ENCODE measurements at regions not wholly inside any gene's neighbourhood (a gene's known extent, or its start where the extent isn't known, plus 50 kb on each side); places are given as distances from the start of the nearest gene placed in this dataset.

DNA sequence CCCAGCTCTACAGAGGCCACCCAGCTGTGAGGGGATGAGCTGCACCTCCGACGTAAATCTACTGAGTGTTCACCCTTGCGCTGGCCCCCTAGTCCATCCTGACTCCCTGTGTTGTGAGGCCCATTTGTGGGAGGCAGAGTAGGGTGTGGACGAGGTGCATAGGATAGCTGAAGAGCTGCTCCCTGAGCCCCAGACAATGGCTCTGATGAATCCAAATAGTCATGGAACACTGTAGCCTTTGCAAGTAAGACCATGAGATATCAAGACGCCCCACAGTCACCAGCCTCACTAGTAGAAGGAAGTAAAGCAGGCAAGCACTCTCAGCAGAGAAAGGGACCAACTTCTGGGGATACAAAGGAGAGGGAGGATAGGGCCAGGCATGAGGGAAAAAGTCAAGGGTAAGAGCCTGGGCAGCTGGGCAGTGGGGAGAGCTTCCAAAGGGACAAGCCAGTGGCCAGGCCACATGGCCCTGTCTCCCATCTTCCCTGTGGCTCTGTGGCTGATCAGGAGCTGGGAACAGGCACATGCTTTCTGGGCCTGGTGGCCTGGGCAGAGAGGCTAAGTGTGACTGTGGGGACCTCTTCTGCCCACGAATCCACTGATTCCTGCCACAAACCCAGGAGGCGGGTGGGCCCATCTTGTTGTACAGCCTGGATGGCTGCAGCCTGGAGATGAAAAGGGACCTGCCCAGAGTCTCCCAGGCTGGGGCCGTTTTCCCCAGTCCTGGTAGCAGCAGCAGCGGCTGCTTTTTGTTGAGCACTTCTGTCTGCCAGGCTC lies 55.5 kb upstream of the EPS8L3 start:
- no peak overlapping the region for H3K4me3 ChIP-seq (ENCODE audit: low read depth, low read length)
- TF ChIP-seq CTCF (IDR thresholded peaks at IDR 0.05; ENCODE audit: low read depth, low read length, missing control alignments), result no peak
- no peak overlapping the region for H3K27ac ChIP-seq
- H3K27me3 ChIP-seq (replicated peaks), result no peaks in the 10 kb centered on the region
- DNase-seq, result no peak
- in situ Hi-C loops (cut with HindIII; ENCODE audit: low pct_ligation_motif_present, low sequenced_read_pairs), result no loop called here
- no peaks in the 10 kb centered on the region for H3K36me3 ChIP-seq (replicated peaks)

- no peak for TF ChIP-seq CTCF (IDR thresholded peaks at IDR 0.05; ENCODE audit: low read depth, low read length, missing control alignments)
- no peak overlapping the region for H3K27ac ChIP-seq
- in situ Hi-C loops (cut with HindIII; ENCODE audit: low pct_ligation_motif_present, low sequenced_read_pairs), result no loop called here
- H3K4me3 ChIP-seq (ENCODE audit: low read depth, low read length), result no peak overlapping the region
- H3K27me3 ChIP-seq (replicated peaks), result no peaks in the 10 kb centered on the region
- DNase-seq, result no peak
- no peaks in the 10 kb centered on the region for H3K36me3 ChIP-seq (replicated peaks)
Observed at GRCh38 chr1:109818271-109818987, 54.7 kb upstream of the EPS8L3 start.

GRCh38 chr1:109817881-109818270 lies 54.2 kb upstream of the EPS8L3 start:
- no peaks in the 10 kb centered on the region for H3K27me3 ChIP-seq (replicated peaks)
- H3K27ac ChIP-seq, result no peak overlapping the region
- no peaks in the 10 kb centered on the region for H3K36me3 ChIP-seq (replicated peaks)
- H3K4me3 ChIP-seq (ENCODE audit: low read depth, low read length), result no peak overlapping the region
- in situ Hi-C loops (cut with HindIII; ENCODE audit: low pct_ligation_motif_present, low sequenced_read_pairs), result no loop called here
- TF ChIP-seq CTCF (IDR thresholded peaks at IDR 0.05; ENCODE audit: low read depth, low read length, missing control alignments), result no peak
- no peak for DNase-seq

- H3K27me3 ChIP-seq (replicated peaks), result no peaks in the 10 kb centered on the region
- H3K4me3 ChIP-seq (ENCODE audit: low read depth, low read length), result no peak overlapping the region
- no peaks in the 10 kb centered on the region for H3K36me3 ChIP-seq (replicated peaks)
- in situ Hi-C loops (cut with HindIII; ENCODE audit: low pct_ligation_motif_present, low sequenced_read_pairs), result no loop called here
- no peak for DNase-seq
- no peak for TF ChIP-seq CTCF (IDR thresholded peaks at IDR 0.05; ENCODE audit: low read depth, low read length, missing control alignments)
- no peak overlapping the region for H3K27ac ChIP-seq
Observed at GRCh38 chr1:109816975-109817535, 53.3 kb upstream of the EPS8L3 start.

DNA sequence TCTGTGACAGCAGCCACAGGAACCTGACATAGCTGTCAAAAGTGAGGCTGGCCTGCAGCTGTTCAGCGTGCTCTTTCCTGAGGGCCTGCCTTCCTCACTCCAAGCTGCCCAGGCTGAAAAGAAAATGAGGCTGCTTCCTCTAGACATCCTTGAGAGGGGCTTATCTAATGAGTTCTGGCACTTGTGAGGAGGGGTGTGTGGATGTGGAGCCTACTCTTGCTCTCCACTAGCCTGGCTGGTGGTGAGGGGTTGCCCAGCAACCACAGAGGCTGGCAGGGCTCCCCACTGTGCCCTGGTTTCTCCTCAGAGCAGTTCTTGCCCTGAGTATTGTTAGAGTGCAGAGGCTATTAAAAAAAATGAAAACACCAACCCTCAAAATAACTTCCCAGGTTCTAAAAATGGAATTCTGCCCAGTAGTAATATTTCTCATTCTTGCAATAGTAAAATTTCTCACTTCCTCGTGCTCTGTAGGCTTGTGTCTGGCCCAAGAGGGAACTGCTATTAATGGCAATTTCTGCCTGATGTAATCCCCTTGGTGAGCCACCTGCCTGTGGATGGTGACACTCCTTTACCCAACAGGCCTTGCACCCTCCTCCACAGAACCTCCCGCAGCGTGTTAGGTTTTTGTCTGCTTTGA lies 52.6 kb upstream of the EPS8L3 start:
- in situ Hi-C loops (cut with HindIII; ENCODE audit: low pct_ligation_motif_present, low sequenced_read_pairs), result no loop called here
- no peaks in the 10 kb centered on the region for H3K36me3 ChIP-seq (replicated peaks)
- no peaks in the 10 kb centered on the region for H3K27me3 ChIP-seq (replicated peaks)
- TF ChIP-seq CTCF (IDR thresholded peaks at IDR 0.05; ENCODE audit: low read depth, low read length, missing control alignments), result no peak
- H3K4me3 ChIP-seq (ENCODE audit: low read depth, low read length), result no peak overlapping the region
- H3K27ac ChIP-seq, result no peak overlapping the region
- no peak for DNase-seq

Measured in brain microvascular endothelial cell (primary cell).